ENCODE measurements at regions not wholly inside any gene's neighbourhood (a gene's known extent, or its start where the extent isn't known, plus 50 kb on each side); places are given as distances from the start of the nearest gene placed in this dataset.

DNA sequence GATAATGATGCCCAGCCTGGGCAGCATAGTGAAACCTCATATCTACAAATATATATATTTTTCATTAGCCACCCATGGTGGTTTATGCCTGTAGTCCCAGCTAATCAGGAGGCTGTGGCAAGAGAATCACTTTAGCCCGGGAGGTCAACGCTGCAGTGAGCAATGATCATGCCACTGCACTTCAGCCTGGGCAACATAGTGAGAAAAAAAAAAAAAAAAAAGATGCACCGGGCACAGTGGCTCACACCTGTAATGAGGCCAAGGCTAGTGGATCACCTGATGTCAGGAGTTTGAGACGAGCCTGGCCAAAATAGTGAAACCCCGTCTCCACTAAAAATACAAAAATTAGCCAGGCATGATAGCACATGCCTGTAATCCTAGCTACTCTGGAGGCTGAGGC, 50.2 kb upstream of the ADRA1B start:
- no peaks in the 10 kb centered on the region; the same call in 1 of the 2 replicates for H3K9me3 Mint-ChIP-seq
- no peak overlapping the region for H3K27ac Mint-ChIP-seq
- DNase-seq: no peak
- no peak overlapping the region for H3K4me3 Mint-ChIP-seq
- no peaks in the 10 kb centered on the region for H3K4me1 Mint-ChIP-seq (ENCODE audit: low read depth)
- peaks cover 43% of the 10 kb centered on the region for H3K27me3 Mint-ChIP-seq (ENCODE audit: insufficient read depth)
- TF ChIP-seq, protein P1, sequence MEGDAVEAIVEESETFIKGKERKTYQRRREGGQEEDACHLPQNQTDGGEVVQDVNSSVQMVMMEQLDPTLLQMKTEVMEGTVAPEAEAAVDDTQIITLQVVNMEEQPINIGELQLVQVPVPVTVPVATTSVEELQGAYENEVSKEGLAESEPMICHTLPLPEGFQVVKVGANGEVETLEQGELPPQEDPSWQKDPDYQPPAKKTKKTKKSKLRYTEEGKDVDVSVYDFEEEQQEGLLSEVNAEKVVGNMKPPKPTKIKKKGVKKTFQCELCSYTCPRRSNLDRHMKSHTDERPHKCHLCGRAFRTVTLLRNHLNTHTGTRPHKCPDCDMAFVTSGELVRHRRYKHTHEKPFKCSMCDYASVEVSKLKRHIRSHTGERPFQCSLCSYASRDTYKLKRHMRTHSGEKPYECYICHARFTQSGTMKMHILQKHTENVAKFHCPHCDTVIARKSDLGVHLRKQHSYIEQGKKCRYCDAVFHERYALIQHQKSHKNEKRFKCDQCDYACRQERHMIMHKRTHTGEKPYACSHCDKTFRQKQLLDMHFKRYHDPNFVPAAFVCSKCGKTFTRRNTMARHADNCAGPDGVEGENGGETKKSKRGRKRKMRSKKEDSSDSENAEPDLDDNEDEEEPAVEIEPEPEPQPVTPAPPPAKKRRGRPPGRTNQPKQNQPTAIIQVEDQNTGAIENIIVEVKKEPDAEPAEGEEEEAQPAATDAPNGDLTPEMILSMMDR (IDR thresholded peaks at IDR 0.05): no peak
- H3K36me3 Mint-ChIP-seq (ENCODE audit: low read depth): no peaks in the 10 kb centered on the region

Measured in HFFc6 (cell line).